Left kidney (tissue), 1 donor: ENCODE measurements at regions not wholly inside any gene's neighbourhood (a gene's known extent, or its start where the extent isn't known, plus 50 kb on each side); places are given as distances from the start of the nearest gene placed in this dataset.
"Not testable (repeated sequence)": the region's sequence is repeated elsewhere in the genome, so short reads cannot be mapped to it uniquely, and the experiment has no call there.

Experiments
- DNase-seq: peaks from one replicate; pipeline ENCODE4 v3.0.0-alpha.2; 2013

GRCh38 chr2:111620281-111620680, 263.7 kb downstream of the ANAPC1 start:
- no peak for DNase-seq

GRCh38 chr2:111622859-111623258, 261.1 kb downstream of the ANAPC1 start:
- DNase-seq, result no peak

GRCh38 chr2:111623380-111623779, 260.6 kb downstream of the ANAPC1 start:
- DNase-seq, result no peak

GRCh38 chr2:111624411-111625156, 259.4 kb downstream of the ANAPC1 start:
- no peak for DNase-seq

GRCh38 chr2:111625157-111625537, 258.8 kb downstream of the ANAPC1 start:
- not testable (repeated sequence) for DNase-seq

GRCh38 chr2:111626037-111626864, 257.7 kb downstream of the ANAPC1 start:
- DNase-seq, result no peak

GRCh38 chr2:111626865-111627163, 257.2 kb downstream of the ANAPC1 start:
- no peak for DNase-seq

GRCh38 chr2:111627256-111627655, 256.7 kb downstream of the ANAPC1 start:
- DNase-seq, result no peak

- DNase-seq, result no peak
These were observed 255.8 kb downstream of the ANAPC1 start for GRCh38 chr2:111628221-111628620.

- no peak for DNase-seq
These were observed 254.0 kb downstream of the ANAPC1 start for GRCh38 chr2:111629983-111630382.

- no peak for DNase-seq
These were observed 251.3 kb downstream of the ANAPC1 start for GRCh38 chr2:111632661-111633060.

- DNase-seq, result no peak
These were observed 250.8 kb downstream of the ANAPC1 start for GRCh38 chr2:111633189-111633588.

GRCh38 chr2:111633643-111634042, 250.3 kb downstream of the ANAPC1 start:
- DNase-seq, result no peak

GRCh38 chr2:111634050-111634794, 249.8 kb downstream of the ANAPC1 start:
- DNase-seq, result no peak

GRCh38 chr2:111634995-111635538, 248.9 kb downstream of the ANAPC1 start:
- DNase-seq, result no peak

GRCh38 chr2:111636905-111637304, 247.1 kb downstream of the ANAPC1 start:
- no peak for DNase-seq

GRCh38 chr2:111638274-111638877, 245.6 kb downstream of the ANAPC1 start:
- no peak for DNase-seq

GRCh38 chr2:111640480-111640879, 243.5 kb downstream of the ANAPC1 start:
- no peak for DNase-seq

- no peak for DNase-seq
These were observed 241.2 kb downstream of the ANAPC1 start for GRCh38 chr2:111642586-111643327.

- DNase-seq, result no peak
These were observed 240.2 kb downstream of the ANAPC1 start for GRCh38 chr2:111643759-111644158.

- DNase-seq, result no peak
These were observed 236.6 kb downstream of the ANAPC1 start for GRCh38 chr2:111647359-111647758.

GRCh38 chr2:111652038-111652437, 232.0 kb downstream of the ANAPC1 start:
- DNase-seq, result no peak
